Glomerular visceral epithelial cell (primary cell): ENCODE measurements at regions not wholly inside any gene's neighbourhood (a gene's known extent, or its start where the extent isn't known, plus 50 kb on each side); places are given as distances from the start of the nearest gene placed in this dataset.

Source experiments
- DNase-seq: peaks from one replicate; pipeline ENCODE4 v3.0.0-alpha.2; 2016; ENCODE audit errors: extremely low spot score

DNA sequence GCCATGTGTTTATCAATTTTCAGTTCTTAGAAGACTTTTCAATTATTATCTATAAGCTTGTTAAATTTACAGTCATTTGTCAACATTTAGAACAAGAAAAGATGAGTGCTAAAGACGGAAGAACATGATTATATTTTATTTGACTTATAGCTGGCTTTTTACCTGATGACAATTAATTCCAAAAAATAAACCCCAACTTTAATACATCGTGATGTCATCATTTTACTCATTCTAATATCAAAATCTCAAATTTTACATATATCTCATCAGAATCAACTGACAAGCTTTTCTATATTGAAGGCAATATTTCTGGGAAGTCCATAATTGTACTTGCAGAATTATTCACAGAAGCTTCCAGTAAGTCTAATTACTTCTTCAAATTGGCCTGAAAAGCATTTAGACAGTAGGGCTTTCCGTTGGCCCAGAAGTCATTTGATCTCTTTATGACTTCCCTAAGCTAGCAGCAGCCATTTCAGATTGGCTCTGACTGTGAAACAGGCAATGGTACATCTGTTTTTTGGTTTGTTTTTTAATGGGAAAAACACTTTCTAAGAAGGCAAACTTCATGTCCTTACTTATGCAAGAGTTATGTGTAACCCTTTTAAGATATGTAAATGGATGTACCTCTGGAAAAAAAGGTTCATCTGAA is 234.7 kb upstream of the PLSCR5 start:
- DNase-seq = no peak

GRCh38 chr3:146838221-146838620 is 233.1 kb upstream of the PLSCR5 start:
- DNase-seq = no peak

DNA sequence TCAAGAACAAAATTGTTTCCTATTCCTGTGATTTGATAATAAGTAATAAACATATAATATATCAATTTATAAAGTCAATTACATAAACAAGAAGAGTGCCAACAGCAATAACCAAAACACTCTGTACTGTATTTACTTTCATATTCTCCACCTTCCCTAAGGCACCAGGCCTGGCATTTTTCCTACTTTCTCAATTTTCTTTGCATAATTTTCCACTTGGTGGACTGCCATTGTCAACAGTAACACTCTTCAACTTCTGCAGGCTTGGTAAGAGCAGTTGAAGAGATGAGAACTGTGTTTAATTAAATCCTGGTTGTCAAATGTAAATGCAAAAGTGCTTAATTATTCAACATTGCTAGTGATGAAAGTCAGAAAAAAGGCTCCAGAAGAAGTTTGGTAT is 229.8 kb upstream of the PLSCR5 start:
- no peak for DNase-seq

DNA sequence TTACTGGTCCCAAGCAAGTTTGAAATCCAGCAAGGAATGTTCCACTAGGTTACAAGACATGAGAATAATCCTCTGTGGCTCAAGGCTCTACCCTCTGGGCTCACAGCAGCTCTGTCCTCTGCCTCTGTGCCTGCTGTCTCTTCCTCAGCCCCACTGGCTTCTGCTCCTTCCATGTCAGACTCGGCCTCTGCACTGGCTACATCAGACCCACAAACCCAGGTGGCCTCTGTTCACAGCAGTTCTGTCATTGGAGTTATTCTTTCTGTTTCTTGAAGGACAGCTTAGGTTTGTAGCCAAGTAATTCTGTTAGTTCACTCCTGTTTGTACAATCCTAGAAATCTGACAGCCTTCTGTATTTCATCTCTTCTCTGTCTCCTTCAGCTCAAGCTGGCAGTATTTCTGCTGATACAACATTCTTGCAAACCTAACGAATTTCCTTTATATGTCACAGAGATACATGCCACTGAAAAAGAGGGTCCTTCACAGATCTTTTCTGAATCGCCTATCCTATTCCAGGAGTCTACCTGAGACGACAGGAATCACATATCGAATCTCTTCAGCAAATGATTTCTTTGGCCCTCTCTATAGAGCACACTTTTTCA is 227.8 kb upstream of the PLSCR5 start:
- DNase-seq = no peak

DNA sequence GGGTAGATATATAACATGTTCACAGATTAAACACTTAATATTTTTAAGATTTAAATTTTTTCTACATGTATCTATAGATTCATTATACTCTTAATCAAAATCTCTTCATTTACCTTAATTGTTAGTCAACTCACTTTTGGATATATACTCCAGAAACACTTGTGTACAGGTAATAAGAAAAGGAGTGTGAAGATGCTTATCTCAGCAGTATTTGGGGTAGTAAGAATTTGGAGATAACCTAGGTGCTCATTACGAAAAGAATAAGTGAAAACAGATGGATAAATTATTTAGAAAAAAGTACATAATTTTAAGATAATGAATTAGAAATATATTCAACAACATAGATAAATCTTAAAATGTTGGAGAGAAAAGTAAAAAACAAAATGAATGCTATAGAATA is 226.5 kb upstream of the PLSCR5 start:
- DNase-seq = no peak

DNA sequence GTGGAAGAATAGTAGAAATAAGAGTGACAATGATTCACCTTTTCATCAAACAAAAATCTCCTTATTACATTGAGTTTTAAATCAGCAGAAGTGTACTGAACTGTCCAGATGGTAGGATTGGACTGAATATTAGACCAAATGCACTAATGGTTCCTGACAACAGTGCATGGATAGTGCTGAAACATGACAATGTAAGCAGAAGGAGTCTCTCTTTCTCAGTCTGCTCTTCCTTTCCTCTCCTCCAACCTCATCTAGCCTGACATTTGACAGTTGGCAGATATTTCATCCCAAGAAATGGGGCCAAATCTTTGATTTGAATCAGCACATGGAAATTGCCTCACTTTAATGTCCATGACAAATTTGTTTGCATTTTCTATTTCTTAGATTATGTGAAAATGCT is 225.1 kb upstream of the PLSCR5 start:
- no peak for DNase-seq

- no peak for DNase-seq
These were observed 222.7 kb upstream of the PLSCR5 start for GRCh38 chr3:146827836-146828235.

- no peak for DNase-seq
These were observed 218.5 kb upstream of the PLSCR5 start for GRCh38 chr3:146823622-146824021.

- no peak for DNase-seq
These were observed 213.7 kb upstream of the PLSCR5 start for GRCh38 chr3:146818866-146819265.

GRCh38 chr3:146818301-146818700 is 213.2 kb upstream of the PLSCR5 start:
- DNase-seq = no peak

GRCh38 chr3:146817704-146818103 is 212.6 kb upstream of the PLSCR5 start:
- peak; percentile 37 for DNase-seq

DNA sequence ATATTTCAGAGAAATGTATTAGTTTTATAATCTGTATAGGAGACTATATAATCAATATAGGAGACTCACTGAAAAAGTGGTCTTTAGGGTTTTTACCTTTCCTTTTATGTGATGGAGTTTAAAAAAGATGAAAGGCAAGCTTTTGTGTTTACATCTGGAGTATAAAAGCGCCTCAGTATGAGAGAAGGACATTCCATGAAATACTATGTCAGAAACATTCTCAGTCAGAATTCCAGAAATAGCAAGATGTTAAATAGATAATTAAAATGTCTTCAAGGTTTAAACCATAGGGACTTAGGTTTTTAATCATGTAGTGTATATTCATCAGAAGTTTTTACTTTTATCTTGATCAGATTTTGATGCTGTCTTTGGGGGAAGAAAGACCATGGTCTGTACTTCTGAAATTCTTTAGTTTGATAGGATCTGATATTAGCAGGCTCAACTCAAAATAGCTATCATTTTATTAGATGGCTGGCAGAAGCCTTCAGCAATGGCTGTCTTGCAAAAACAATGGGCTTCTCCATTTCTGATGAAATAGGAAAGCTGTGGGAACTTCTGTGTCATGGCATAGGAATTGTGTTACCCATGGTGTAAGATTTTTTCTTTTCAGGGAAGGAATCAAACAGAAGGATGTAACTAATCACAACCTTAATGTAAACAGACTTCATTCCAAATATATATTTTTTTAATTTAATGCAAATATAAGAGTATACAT is 209.6 kb upstream of the PLSCR5 start:
- no peak for DNase-seq

DNA sequence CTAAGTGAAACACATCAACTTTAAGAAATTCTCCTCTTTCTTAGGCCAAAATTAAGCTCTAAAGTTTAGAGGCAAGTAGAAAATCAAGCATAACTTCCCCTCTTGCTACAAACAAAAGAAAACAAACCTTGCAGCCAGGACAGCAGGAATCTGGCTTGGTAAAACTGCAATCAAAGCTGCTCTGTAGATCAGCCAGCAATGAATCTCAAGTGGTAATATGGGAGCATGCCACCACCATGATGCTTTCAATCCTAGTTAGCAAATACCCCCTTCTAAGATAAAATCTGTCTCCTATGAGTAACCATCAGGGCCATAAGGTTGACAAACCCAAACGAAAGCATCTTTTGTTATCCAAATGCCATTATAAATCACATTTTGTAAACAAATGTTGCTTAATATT is 208.3 kb upstream of the PLSCR5 start:
- no peak for DNase-seq

GRCh38 chr3:146803745-146804144 is 198.6 kb upstream of the PLSCR5 start:
- no peak for DNase-seq

DNA sequence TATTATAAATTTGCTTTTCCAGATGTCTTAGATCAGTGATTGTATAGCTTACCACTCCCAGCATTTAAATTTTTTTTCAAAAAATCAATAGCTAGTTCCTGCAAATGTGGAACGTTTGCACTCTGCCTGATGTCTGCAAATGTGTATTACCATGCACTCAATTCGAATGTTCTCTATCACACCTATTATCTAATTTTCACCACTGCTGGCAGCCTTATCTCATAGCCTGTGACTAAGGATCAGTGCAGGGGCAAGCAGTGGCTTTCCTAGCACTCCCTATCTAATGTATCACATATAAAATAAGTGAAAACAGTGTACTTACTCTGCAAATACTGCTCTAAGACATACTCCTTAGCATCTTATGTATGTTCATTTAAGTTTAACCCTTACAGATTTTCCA is 196.3 kb upstream of the PLSCR5 start:
- no peak for DNase-seq

GRCh38 chr3:146800484-146800883 is 195.3 kb upstream of the PLSCR5 start:
- no peak for DNase-seq

DNA sequence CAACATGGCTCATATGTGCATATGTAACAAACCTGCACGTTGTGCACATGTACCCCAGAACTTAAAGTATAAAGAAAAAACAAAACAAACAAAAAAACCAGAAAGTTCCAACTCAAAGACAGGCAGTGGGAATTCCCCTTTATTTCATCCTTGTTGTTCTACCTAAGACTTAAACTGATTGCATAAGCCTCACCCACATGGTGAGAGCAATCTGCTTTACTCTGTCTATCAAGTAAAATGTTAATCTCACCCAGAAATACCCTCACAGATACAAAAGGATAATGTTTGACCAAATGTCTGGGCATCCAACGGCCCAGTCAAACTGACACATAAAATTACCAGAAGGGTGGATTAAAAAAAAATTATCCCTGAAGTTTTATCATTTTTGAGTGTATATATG is 190.9 kb upstream of the PLSCR5 start:
- no peak for DNase-seq

DNA sequence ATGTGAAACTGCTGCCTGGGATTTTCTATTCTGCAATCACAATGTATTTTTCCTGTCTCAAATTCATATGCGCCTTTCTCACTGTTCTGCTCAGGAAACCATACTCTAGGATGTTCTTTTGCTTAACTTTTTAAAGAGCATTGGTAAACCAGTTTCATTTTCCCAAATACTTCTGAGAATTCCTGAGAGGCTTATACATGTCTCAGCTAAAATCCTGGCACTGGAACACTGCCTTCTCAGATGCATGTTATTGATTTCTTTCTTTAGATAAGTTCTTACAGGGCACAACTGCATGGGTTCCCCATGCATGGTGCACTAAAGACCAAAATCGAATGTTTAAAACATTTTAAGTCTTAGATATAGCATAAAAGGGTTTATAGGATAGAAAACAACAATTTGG is 178.3 kb upstream of the PLSCR5 start:
- DNase-seq = no peak

- DNase-seq = no peak
These were observed 176.5 kb upstream of the PLSCR5 start for GRCh38 chr3:146781606-146782005.

DNA sequence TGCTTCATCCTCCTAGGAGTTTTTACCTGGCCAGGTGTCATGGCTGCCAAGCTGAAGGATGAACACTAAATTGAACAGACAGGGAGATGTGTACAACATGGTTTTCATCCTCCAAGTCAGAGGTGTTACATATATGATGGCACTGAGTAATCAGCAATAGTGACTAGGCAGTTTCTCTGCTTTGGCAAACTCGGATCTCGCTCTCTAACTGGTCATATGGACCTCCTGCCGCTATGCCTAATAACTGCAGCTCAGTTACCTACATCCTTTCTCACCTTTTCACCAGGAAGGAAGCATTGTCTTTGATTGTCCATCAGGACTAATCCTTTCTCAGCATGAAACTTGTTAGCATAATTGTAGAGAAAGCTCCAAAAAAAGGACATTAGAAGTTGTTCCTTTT is 175.9 kb upstream of the PLSCR5 start:
- DNase-seq = no peak

GRCh38 chr3:146780251-146780650 is 175.1 kb upstream of the PLSCR5 start:
- no peak for DNase-seq

DNA sequence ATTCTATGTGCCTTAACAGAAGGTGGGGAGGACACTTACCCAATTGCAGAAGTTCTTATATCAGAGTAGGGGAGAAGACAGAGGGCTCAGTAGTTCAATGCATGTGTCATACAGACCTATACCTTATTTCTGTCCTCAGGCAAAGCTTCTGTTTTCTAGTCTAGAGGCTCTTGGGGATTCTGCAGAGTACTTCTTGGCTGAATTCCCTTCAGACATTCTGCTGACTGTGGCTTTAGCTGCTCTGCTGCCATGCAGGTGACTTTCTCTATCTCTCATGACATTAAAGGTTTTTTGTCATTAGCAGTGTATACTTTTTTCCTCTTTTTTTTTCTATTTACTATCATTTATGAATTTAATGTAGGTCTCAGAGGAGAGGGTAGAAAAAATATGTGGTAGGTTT is 172.8 kb upstream of the PLSCR5 start:
- no peak for DNase-seq

DNA sequence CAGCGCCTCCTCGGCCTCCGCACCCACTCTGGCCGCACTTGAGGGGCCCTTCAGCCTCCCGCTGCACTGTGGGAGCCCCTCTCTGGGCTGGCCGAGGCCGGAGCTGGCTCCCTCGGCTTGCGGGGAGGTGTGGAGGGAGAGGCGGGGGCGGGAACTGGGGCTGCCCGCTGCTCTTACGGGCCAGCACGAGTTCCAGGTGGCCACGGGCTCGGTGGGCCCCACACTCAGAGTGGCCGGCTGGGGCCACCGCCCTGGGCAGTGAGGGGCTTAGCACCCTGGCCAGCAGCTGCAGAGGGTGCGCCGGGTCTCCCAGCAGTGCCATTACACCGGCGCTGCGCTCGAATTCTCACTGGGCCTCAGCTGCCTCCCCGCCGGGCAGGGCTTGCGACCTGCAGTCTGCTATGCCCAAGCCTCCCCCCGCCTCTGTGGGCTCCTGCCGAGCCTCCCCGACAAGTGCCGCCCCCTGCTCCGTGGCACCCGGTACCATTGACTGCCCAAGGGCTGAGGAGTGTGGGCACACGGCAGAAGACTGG is 167.1 kb upstream of the PLSCR5 start:
- no peak for DNase-seq
